Stimulated activated CD4-positive, alpha-beta T cell treated with anti-CD3 and anti-CD28 coated beads, TNF-alpha, amount 100 ng/mL, for 1 hour (primary cell): ENCODE measurements at regions not wholly inside any gene's neighbourhood (a gene's known extent, or its start where the extent isn't known, plus 50 kb on each side); places are given as distances from the start of the nearest gene placed in this dataset.
"Not testable (repeated sequence)": the region's sequence is repeated elsewhere in the genome, so short reads cannot be mapped to it uniquely, and the experiment has no call there.

Experiments
- DNase-seq, 3 donors: peaks; one replicate each; pipeline ENCODE4 v3.0.0-alpha.2; 2020; ENCODE audit warnings: low read depth in 3 of 3, low spot score in 1 of 3

DNA sequence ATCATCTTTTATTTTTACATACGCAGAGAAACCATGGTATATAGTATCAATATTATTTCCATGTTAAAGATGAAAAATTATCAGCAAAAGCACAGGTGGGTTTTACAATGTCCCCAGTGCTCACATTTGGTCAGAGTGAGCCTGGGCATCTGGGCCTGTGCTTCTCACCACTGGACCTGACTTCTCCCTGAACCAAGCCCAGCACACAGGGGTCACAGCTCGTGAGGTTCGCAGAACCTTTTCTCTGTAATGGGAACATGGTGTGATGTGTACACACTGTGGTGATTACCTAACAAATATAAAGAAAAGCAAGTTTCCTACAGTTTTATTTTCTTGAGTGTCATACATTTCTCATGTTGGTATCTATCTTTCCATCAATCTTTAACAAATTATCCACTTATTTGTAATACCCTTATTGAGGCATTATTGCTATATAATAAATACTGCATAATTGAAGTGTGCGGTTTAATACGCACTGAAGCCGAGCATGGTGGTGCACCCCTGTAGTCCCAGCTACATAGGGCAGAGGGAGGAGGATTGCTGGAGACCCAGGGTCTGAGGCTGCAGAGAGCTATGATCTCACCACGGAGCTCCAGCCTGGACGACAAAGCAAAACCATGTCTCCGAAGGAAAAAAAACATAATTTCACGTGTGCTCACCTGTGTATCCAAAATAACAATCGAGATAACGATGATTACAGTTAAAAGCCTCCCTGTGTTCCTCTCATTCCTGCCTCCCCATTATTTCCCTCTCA is 743.2 kb downstream of the TMEM121 start:
- no peak for DNase-seq

- not testable (repeated sequence) for DNase-seq
Measured at GRCh38 chr14:106270476-106271121, 744.2 kb downstream of the TMEM121 start.

DNA sequence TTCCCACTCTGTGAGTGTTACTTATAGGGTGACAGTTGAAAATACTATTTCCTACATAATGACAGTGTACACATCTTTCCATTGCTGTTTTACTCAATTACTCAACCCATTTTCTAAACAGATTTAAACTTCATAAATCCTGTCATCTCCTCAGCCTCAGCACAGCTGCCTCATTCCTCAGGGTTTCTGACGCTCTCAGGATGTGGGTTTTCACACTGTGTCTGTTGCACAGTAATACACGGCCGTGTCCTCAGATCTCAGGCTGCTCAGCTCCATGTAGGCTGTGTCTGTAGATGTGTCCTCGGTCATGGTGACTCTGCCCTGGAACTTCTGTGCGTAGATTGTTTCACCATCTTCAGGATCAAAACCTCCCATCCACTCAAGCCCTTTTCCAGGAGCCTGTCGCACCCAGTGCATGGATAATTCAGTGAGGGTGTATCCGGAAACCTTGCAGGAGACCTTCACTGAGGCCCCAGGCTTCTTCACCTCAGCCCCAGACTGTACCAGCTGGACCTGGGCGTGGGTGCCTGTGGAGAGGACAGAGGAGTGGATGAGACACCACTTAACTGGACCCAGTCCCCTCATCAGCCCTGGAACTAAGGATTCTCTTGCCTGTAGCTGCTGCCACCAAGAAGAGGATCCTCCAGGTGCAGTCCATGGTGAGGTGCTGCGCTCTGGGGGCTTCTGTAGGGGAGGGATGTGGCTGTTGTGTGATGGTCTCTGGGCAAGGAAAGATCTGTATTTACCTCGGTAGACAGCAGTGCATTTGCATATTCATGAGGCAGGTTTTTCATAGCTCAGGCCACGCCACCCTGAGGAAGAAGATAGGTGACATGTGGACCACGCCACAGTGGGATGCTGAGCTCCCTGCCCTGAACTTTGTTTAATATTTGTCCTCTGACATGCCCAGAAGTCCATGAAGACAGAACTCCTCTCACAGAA is 750.2 kb downstream of the TMEM121 start:
- no peak for DNase-seq

GRCh38 chr14:106277503-106277902 is 751.1 kb downstream of the TMEM121 start:
- peak in 1 of 3 donors; percentile 22 for DNase-seq

- no peak for DNase-seq
Measured at GRCh38 chr14:106280876-106281275, 754.5 kb downstream of the TMEM121 start.

DNA sequence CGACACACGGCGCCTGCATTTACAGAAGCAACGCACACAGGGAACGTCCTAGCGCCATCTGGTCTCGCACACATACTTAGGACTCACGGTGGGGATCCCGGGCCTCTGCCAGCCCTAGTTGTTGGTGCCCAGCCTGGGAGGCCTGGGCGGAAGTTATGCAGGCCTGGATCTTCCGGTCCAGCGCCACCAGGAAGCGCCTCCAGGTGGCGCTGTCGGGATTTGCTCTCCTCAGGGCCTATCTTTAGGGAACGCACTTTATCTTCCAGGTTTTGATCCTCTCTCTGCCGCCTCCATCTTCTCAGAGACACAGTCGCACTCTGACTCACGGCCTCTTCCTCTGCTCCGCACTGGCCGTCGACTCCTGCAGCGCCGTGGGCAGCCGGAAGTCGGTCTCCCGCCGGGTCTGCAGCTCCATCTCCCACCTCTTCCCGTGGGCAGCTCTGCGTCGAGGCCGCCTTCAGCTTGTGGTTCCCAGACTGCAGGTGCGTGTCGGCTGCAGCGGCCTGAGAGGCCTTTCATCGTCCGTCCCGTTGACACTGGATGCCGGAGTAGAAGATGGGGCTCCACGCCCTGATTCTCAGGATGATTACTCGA is 760.4 kb downstream of the TMEM121 start:
- peak in 1 of 3 donors; percentile 10 for DNase-seq

DNA sequence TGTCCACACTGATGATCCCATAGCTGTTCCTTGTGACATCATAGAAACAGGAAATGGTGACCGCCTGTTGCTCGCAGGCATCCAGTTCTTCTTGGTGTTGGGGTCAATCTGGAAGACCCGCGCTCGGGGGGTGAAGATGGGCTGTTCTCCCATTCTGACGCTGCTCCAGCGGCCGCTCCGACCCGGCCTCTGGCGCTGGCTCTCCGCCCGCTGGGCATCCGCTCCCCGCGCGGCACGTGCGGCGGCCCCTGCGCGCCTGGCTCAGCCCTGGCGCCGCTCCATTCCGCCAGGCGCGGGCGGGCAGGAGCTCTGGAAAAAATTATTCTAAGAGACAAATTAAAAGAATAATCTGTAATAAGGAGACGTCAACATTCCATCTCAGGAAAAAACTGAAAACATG is 761.1 kb downstream of the TMEM121 start:
- no peak for DNase-seq

DNA sequence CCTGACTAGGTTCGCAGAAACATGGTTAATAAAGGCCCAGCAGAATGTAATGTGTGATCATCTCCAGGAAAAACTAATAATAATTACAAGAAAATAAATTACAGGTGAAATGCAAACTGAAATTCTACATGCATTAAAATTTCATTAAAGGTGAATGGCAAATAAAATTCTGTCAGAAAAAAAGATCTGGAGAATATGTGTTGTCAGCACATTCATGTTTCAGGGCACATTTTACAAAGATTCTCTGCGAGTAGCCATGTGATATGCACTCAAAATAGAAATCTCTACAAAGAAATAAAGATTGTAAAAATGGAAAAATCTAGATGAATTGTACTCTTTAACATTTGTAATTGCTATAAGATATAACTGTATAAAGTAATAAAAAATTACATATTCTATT is 765.2 kb downstream of the TMEM121 start:
- DNase-seq: no peak

DNA sequence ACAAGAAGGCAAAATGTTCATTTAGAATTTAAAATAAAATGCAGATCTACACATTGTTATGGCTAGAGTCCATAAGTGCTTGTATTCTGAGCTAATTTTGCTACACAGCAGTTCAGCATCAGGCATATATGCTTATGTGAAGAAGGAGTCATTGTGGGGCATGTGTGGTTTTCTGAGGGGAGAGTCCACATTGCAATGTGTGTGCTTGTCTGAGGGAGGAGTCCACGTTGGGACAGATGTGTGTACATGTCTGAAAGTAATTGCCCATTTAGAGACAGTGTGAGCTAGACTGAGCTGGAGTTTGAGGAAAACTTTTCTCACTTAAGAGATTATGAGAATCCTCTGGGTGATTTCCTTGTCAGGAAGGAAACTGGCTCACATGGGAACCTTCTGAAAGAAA is 767.9 kb downstream of the TMEM121 start:
- DNase-seq: no peak

DNA sequence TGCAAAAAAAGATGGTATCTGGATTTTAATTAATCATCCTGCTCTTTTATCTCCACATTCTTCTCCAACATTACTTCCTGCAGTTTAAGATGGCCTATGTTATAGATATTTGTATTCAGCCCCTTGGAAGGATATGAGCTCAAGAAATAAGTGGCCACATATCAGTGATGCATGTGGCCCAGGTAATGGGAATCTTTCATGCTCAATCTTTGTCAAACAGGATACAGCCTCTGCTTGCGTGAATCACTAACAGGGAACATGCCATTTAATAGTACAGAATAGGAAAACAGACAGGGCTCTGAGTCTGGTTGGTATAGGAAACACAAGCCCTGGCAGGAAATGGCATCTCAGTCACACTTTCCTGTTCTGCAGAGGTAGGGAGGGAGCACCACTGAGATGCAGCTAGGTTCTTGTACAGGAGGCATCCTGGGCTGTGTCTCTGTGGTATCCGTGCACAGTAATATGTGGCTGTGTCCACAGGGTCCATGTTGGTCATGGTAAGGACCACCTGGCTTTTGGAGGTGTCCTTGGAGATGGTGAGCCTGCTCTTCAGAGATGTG is 774.6 kb downstream of the TMEM121 start:
- not testable (repeated sequence) for DNase-seq

- not testable (repeated sequence) for DNase-seq
Measured at GRCh38 chr14:106301609-106302008, 775.2 kb downstream of the TMEM121 start.

DNA sequence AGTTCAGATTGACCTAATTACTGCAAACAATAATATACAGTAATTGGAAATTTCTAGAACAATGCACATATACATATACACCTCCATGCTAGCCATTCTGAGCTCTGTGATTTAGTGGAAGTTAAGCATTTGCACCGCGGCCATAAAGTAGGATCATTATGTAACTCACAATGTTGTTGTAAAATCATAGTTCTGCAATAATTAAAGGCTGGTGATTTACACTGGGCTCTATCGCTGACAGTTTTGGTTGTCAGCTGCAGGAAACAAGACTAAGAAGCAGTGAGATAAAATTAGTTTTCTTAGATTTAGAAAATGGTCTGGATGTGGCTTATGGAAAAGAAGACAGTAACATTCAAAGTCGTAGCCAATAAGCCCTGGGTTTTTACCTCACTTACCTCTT is 776.3 kb downstream of the TMEM121 start:
- no peak for DNase-seq

DNA sequence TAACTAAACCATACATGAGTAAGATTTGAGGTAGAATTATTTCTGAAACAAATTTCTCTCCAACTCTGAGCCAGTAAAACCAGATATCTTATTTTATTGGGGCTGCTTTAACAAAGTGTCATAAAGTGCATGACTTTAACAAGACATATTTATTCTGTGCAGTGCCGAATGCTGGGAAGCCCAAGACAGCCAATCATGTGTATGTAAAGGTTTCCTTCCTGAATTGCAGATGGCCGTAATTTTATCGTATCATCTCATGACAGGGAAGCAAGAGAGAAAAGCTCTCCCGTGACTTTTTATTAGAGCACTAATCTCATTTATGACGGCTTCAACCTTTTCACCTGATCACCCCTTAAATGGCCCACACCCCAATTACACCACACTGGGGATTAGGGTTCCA is 777.9 kb downstream of the TMEM121 start:
- no peak for DNase-seq

- DNase-seq: peak; percentile 20 to 63 (median 27)
Measured at GRCh38 chr14:106308839-106309389, 782.5 kb downstream of the TMEM121 start.

DNA sequence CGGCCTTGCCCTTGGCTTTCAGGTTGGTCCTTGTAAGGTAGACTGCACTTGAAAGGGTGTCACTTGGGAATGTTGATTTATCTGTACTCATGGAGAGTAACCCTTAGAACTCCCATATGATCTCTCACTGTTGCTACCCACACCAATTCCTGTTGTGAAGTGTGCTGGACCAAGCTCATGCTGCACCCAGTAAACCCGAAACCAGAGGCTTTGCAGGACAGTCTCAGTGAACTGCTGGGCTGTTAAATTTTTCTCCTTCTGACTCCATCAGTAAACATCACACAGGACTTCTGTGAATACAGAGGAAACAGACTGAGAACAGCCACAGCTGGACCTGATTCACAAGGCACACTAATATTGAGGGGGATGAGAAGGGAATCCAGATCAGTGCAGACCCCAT is 783.0 kb downstream of the TMEM121 start:
- DNase-seq: no peak

GRCh38 chr14:106315436-106315835 is 789.1 kb downstream of the TMEM121 start:
- no peak for DNase-seq

GRCh38 chr14:106317593-106317992 is 791.2 kb downstream of the TMEM121 start:
- no peak for DNase-seq

GRCh38 chr14:106318700-106319099 is 792.3 kb downstream of the TMEM121 start:
- DNase-seq: peak in 2 of 3 donors; percentile 26 to 46

- not testable (repeated sequence) for DNase-seq
Measured at GRCh38 chr14:106323970-106324369, 797.6 kb downstream of the TMEM121 start.

- DNase-seq: no peak
Measured at GRCh38 chr14:106327234-106327633, 800.9 kb downstream of the TMEM121 start.
